ENCODE measurements at regions not wholly inside any gene's neighbourhood (a gene's known extent, or its start where the extent isn't known, plus 50 kb on each side); places are given as distances from the start of the nearest gene placed in this dataset.

GRCh38 chr12:91364471-91365184 is 182.0 kb upstream of the DCN start:
- TF ChIP-seq EZH2 (optimal IDR thresholded peaks at IDR 0.05; ENCODE audit: low read depth, low read length) (no peak), CTCF (IDR thresholded peaks at IDR 0.05; ENCODE audit: low read length) (no peak), EZH2phosphoT487 (IDR thresholded peaks at IDR 0.05; ENCODE audit: low read length) (no peak)

GRCh38 chr12:91361864-91362263 is 179.2 kb upstream of the DCN start:
- Histone ChIP-seq H4K20me1 (ENCODE audit: insufficient read depth, low read length) (no peaks in the 10 kb centered on the region), H3K4me3 (ENCODE audit: low read length) (no peak overlapping the region), H2AFZ (ENCODE audit: low read length) (no peak overlapping the region), H3K9me3 (replicated peaks; ENCODE audit: insufficient read depth, low read length) (no peaks in the 10 kb centered on the region), H3K27ac (ENCODE audit: low read length) (no peak overlapping the region), H3K9me2 (replicated peaks; ENCODE audit: insufficient read depth, low read length) (no peaks in the 10 kb centered on the region), H3F3A (ENCODE audit: insufficient read depth, low read length) (no peaks in the 10 kb centered on the region), H3K79me2 (ENCODE audit: low read length) (no peaks in the 10 kb centered on the region), H3K27me3 (replicated peaks; ENCODE audit: insufficient read depth, low read length) (no peaks in the 10 kb centered on the region), H3K4me1 (ENCODE audit: low read length) (no peaks in the 10 kb centered on the region), H3K9ac (ENCODE audit: low read length) (no peak overlapping the region), H3K36me3 (replicated peaks; ENCODE audit: insufficient read depth, low read length) (no peaks in the 10 kb centered on the region), H3K4me2 (ENCODE audit: low read depth, low read length) (no peak overlapping the region)
- DNase-seq = peak; percentile 57
- TF ChIP-seq CTCF (IDR thresholded peaks at IDR 0.05; ENCODE audit: low read length) = peak; percentile 57
- TF ChIP-seq EZH2phosphoT487 (IDR thresholded peaks at IDR 0.05; ENCODE audit: low read length) = no peak

More at GRCh38 chr12:91364471-91365184, 182.0 kb upstream of the DCN start:
- H4K20me1 ChIP-seq (ENCODE audit: insufficient read depth, low read length) = no peaks in the 10 kb centered on the region
- H3K4me1 ChIP-seq (ENCODE audit: low read length) = no peaks in the 10 kb centered on the region
- H3K4me3 ChIP-seq (ENCODE audit: low read length) = no peak overlapping the region
- DNase-seq = no peak
- H3K36me3 ChIP-seq (replicated peaks; ENCODE audit: insufficient read depth, low read length) = no peaks in the 10 kb centered on the region
- no peaks in the 10 kb centered on the region for H3K9me3 ChIP-seq (replicated peaks; ENCODE audit: insufficient read depth, low read length)
- H3K9me2 ChIP-seq (replicated peaks; ENCODE audit: insufficient read depth, low read length) = no peaks in the 10 kb centered on the region
- H3K9ac ChIP-seq (ENCODE audit: low read length) = no peak overlapping the region
- H2AFZ ChIP-seq (ENCODE audit: low read length) = no peak overlapping the region
- H3K27me3 ChIP-seq (replicated peaks; ENCODE audit: insufficient read depth, low read length) = no peaks in the 10 kb centered on the region
- no peak overlapping the region for H3K4me2 ChIP-seq (ENCODE audit: low read depth, low read length)
- no peak overlapping the region for H3K27ac ChIP-seq (ENCODE audit: low read length)
- no peaks in the 10 kb centered on the region for H3F3A ChIP-seq (ENCODE audit: insufficient read depth, low read length)
- no peaks in the 10 kb centered on the region for H3K79me2 ChIP-seq (ENCODE audit: low read length)

- no peaks in the 10 kb centered on the region for H3K36me3 ChIP-seq (replicated peaks; ENCODE audit: insufficient read depth, low read length)
- no peaks in the 10 kb centered on the region for H3K9me3 ChIP-seq (replicated peaks; ENCODE audit: insufficient read depth, low read length)
- no peaks in the 10 kb centered on the region for H3K9me2 ChIP-seq (replicated peaks; ENCODE audit: insufficient read depth, low read length)
- H3K4me2 ChIP-seq (ENCODE audit: low read depth, low read length) = no peak overlapping the region
- no peak overlapping the region for H3K4me3 ChIP-seq (ENCODE audit: low read length)
- H3K4me1 ChIP-seq (ENCODE audit: low read length) = no peaks in the 10 kb centered on the region
- H3K79me2 ChIP-seq (ENCODE audit: low read length) = no peaks in the 10 kb centered on the region
- no peak for TF ChIP-seq EZH2 (optimal IDR thresholded peaks at IDR 0.05; ENCODE audit: low read depth, low read length)
- no peak for TF ChIP-seq CTCF (IDR thresholded peaks at IDR 0.05; ENCODE audit: low read length)
- TF ChIP-seq EZH2phosphoT487 (IDR thresholded peaks at IDR 0.05; ENCODE audit: low read length) = no peak
- no peak for DNase-seq
- H4K20me1 ChIP-seq (ENCODE audit: insufficient read depth, low read length) = no peaks in the 10 kb centered on the region
- H3F3A ChIP-seq (ENCODE audit: insufficient read depth, low read length) = no peaks in the 10 kb centered on the region
- no peaks in the 10 kb centered on the region for H3K27me3 ChIP-seq (replicated peaks; ENCODE audit: insufficient read depth, low read length)
- H3K9ac ChIP-seq (ENCODE audit: low read length) = no peak overlapping the region
- H2AFZ ChIP-seq (ENCODE audit: low read length) = no peak overlapping the region
- H3K27ac ChIP-seq (ENCODE audit: low read length) = no peak overlapping the region
Measured at GRCh38 chr12:91357381-91357780, 174.8 kb upstream of the DCN start.
